ENCODE measurements at regions not wholly inside any gene's neighbourhood (a gene's known extent, or its start where the extent isn't known, plus 50 kb on each side); places are given as distances from the start of the nearest gene placed in this dataset.
A peak's percentile ranks its signal among the peaks of the same experiment; 100 is the strongest.

- Mint-ChIP-seq H3K27me3 (ENCODE audit: low read depth) (no peaks in the 10 kb centered on the region), H3K4me3 (ENCODE audit: low read depth) (no peak overlapping the region), H3K27ac (no peak overlapping the region), H3K9me3 (peaks cover 7% of the 10 kb centered on the region), H3K4me1 (ENCODE audit: low read depth) (peaks cover 35% of the 10 kb centered on the region), H3K36me3 (ENCODE audit: low read depth) (no peaks in the 10 kb centered on the region)
- intact Hi-C loops (cut with micrococcal nuclease) = no loop called here
- DNase-seq (ENCODE audit: low spot score) = no peak
Observed at GRCh38 chr20:53879048-53879684, 191.2 kb downstream of the BCAS1 start.

GRCh38 chr20:53878262-53879047 lies 191.9 kb downstream of the BCAS1 start:
- no peak for DNase-seq (ENCODE audit: low spot score)
- H3K9me3 Mint-ChIP-seq = peaks cover 7% of the 10 kb centered on the region
- no peak overlapping the region for H3K4me3 Mint-ChIP-seq (ENCODE audit: low read depth)
- H3K27me3 Mint-ChIP-seq (ENCODE audit: low read depth) = no peaks in the 10 kb centered on the region
- H3K4me1 Mint-ChIP-seq (ENCODE audit: low read depth) = peaks cover 34% of the 10 kb centered on the region
- intact Hi-C loops (cut with micrococcal nuclease) = no loop called here
- H3K36me3 Mint-ChIP-seq (ENCODE audit: low read depth) = no peaks in the 10 kb centered on the region
- no peak overlapping the region for H3K27ac Mint-ChIP-seq

- no peaks in the 10 kb centered on the region for H3K36me3 Mint-ChIP-seq (ENCODE audit: low read depth)
- H3K4me1 Mint-ChIP-seq (ENCODE audit: low read depth) = peaks cover 39% of the 10 kb centered on the region
- no peak for DNase-seq (ENCODE audit: low spot score)
- H3K27ac Mint-ChIP-seq = no peak overlapping the region
- no peaks in the 10 kb centered on the region for H3K27me3 Mint-ChIP-seq (ENCODE audit: low read depth)
- no peaks in the 10 kb centered on the region for H3K9me3 Mint-ChIP-seq
- intact Hi-C loops (cut with micrococcal nuclease) = no loop called here
- no peak overlapping the region for H3K4me3 Mint-ChIP-seq (ENCODE audit: low read depth)
Observed at GRCh38 chr20:53876956-53877355, 193.4 kb downstream of the BCAS1 start.

GRCh38 chr20:53876470-53876869 lies 193.9 kb downstream of the BCAS1 start:
- intact Hi-C loops (cut with micrococcal nuclease) = no loop called here
- Mint-ChIP-seq H3K27ac (no peak overlapping the region), H3K4me3 (ENCODE audit: low read depth) (no peak overlapping the region), H3K36me3 (ENCODE audit: low read depth) (no peaks in the 10 kb centered on the region), H3K27me3 (ENCODE audit: low read depth) (no peaks in the 10 kb centered on the region), H3K4me1 (ENCODE audit: low read depth) (peaks cover 42% of the 10 kb centered on the region), H3K9me3 (no peaks in the 10 kb centered on the region)
- DNase-seq (ENCODE audit: low spot score) = no peak

GRCh38 chr20:53875452-53875851 lies 194.9 kb downstream of the BCAS1 start:
- DNase-seq (ENCODE audit: low spot score) = no peak
- peaks cover 41% of the 10 kb centered on the region for H3K4me1 Mint-ChIP-seq (ENCODE audit: low read depth)
- no peak overlapping the region for H3K27ac Mint-ChIP-seq
- no peak overlapping the region for H3K4me3 Mint-ChIP-seq (ENCODE audit: low read depth)
- H3K27me3 Mint-ChIP-seq (ENCODE audit: low read depth) = no peaks in the 10 kb centered on the region
- no peaks in the 10 kb centered on the region for H3K36me3 Mint-ChIP-seq (ENCODE audit: low read depth)
- intact Hi-C loops (cut with micrococcal nuclease) = no loop called here
- H3K9me3 Mint-ChIP-seq = no peaks in the 10 kb centered on the region

- Mint-ChIP-seq H3K27ac (no peak overlapping the region), H3K36me3 (ENCODE audit: low read depth) (no peaks in the 10 kb centered on the region), H3K4me3 (ENCODE audit: low read depth) (no peak overlapping the region), H3K4me1 (ENCODE audit: low read depth) (peaks cover 39% of the 10 kb centered on the region), H3K27me3 (ENCODE audit: low read depth) (no peaks in the 10 kb centered on the region), H3K9me3 (no peaks in the 10 kb centered on the region)
- no peak for DNase-seq (ENCODE audit: low spot score)
- intact Hi-C loops (cut with micrococcal nuclease) = loop anchor here (5.0 kb wide), 1 partner anchor 232 kb away; no protein-coding TSS in a partner anchor
Observed at GRCh38 chr20:53874706-53875105, 195.7 kb downstream of the BCAS1 start.

GRCh38 chr20:53874104-53874503 lies 196.3 kb downstream of the BCAS1 start:
- Mint-ChIP-seq H3K27ac (no peak overlapping the region), H3K4me3 (ENCODE audit: low read depth) (no peak overlapping the region), H3K27me3 (ENCODE audit: low read depth) (no peaks in the 10 kb centered on the region), H3K9me3 (no peaks in the 10 kb centered on the region), H3K36me3 (ENCODE audit: low read depth) (no peaks in the 10 kb centered on the region), H3K4me1 (ENCODE audit: low read depth) (peaks cover 43% of the 10 kb centered on the region)
- no peak for DNase-seq (ENCODE audit: low spot score)
- intact Hi-C loops (cut with micrococcal nuclease) = loop anchor here (5.0 kb wide), 1 partner anchor 232 kb away; no protein-coding TSS in a partner anchor

GRCh38 chr20:53873230-53873604 lies 197.2 kb downstream of the BCAS1 start:
- Mint-ChIP-seq H3K27ac (peak overlapping the region; percentile 94), H3K4me3 (ENCODE audit: low read depth) (peak overlapping the region; percentile 73), H3K4me1 (ENCODE audit: low read depth) (peaks cover 38% of the 10 kb centered on the region), H3K27me3 (ENCODE audit: low read depth) (no peaks in the 10 kb centered on the region), H3K9me3 (no peaks in the 10 kb centered on the region), H3K36me3 (ENCODE audit: low read depth) (no peaks in the 10 kb centered on the region)
- intact Hi-C loops (cut with micrococcal nuclease) = loop anchor here (2.0 to 5.0 kb wide), 2 partner anchors 220 to 231 kb away; no protein-coding TSS in a partner anchor
- no peak for DNase-seq (ENCODE audit: low spot score)

- intact Hi-C loops (cut with micrococcal nuclease) = loop anchor here (2.0 to 5.0 kb wide), 2 partner anchors 220 to 230 kb away; no protein-coding TSS in a partner anchor
- Mint-ChIP-seq H3K27me3 (ENCODE audit: low read depth) (no peaks in the 10 kb centered on the region), H3K4me3 (ENCODE audit: low read depth) (peak overlapping the region; percentile 73), H3K9me3 (no peaks in the 10 kb centered on the region), H3K27ac (peak overlapping the region; percentile 94), H3K4me1 (ENCODE audit: low read depth) (peaks cover 41% of the 10 kb centered on the region), H3K36me3 (ENCODE audit: low read depth) (no peaks in the 10 kb centered on the region)
- DNase-seq (ENCODE audit: low spot score) = peak; percentile 55
Observed at GRCh38 chr20:53872561-53873229, 197.7 kb downstream of the BCAS1 start.

- no peak for DNase-seq (ENCODE audit: low spot score)
- no peaks in the 10 kb centered on the region for H3K27me3 Mint-ChIP-seq (ENCODE audit: low read depth)
- intact Hi-C loops (cut with micrococcal nuclease) = loop anchor here (2.0 to 5.0 kb wide), 2 partner anchors 219 to 230 kb away; no protein-coding TSS in a partner anchor
- H3K4me1 Mint-ChIP-seq (ENCODE audit: low read depth) = peaks cover 47% of the 10 kb centered on the region
- no peaks in the 10 kb centered on the region for H3K9me3 Mint-ChIP-seq
- no peaks in the 10 kb centered on the region for H3K36me3 Mint-ChIP-seq (ENCODE audit: low read depth)
- peak overlapping the region; percentile 73 for H3K4me3 Mint-ChIP-seq (ENCODE audit: low read depth)
- peak overlapping the region; percentile 94 for H3K27ac Mint-ChIP-seq
Observed at GRCh38 chr20:53872081-53872541, 198.3 kb downstream of the BCAS1 start.

GRCh38 chr20:53871541-53871940 lies 198.9 kb downstream of the BCAS1 start:
- intact Hi-C loops (cut with micrococcal nuclease) = loop anchor here (5.0 kb wide), 1 partner anchor 229 kb away; no protein-coding TSS in a partner anchor
- Mint-ChIP-seq H3K4me3 (ENCODE audit: low read depth) (no peak overlapping the region), H3K36me3 (ENCODE audit: low read depth) (no peaks in the 10 kb centered on the region), H3K4me1 (ENCODE audit: low read depth) (peaks cover 53% of the 10 kb centered on the region), H3K27ac (peak overlapping the region; percentile 94), H3K27me3 (ENCODE audit: low read depth) (no peaks in the 10 kb centered on the region), H3K9me3 (no peaks in the 10 kb centered on the region)
- DNase-seq (ENCODE audit: low spot score) = no peak

GRCh38 chr20:53870426-53871315 lies 199.7 kb downstream of the BCAS1 start:
- intact Hi-C loops (cut with micrococcal nuclease) = loop anchor here (5.0 kb wide), 1 partner anchor 228 kb away; no protein-coding TSS in a partner anchor
- Mint-ChIP-seq H3K4me3 (ENCODE audit: low read depth) (no peak overlapping the region), H3K4me1 (ENCODE audit: low read depth) (peaks cover 60% of the 10 kb centered on the region), H3K9me3 (no peaks in the 10 kb centered on the region), H3K27ac (peak overlapping the region; percentile 51), H3K27me3 (ENCODE audit: low read depth) (no peaks in the 10 kb centered on the region), H3K36me3 (ENCODE audit: low read depth) (no peaks in the 10 kb centered on the region)
- no peak for DNase-seq (ENCODE audit: low spot score)
